Kidney (tissue), 13 donors: ENCODE measurements at regions not wholly inside any gene's neighbourhood (a gene's known extent, or its start where the extent isn't known, plus 50 kb on each side); places are given as distances from the start of the nearest gene placed in this dataset.

Experiments used
- DNase-seq, 5 donors: peaks; one replicate each; pipeline ENCODE4 v3.0.0-alpha.2; 2013 to 2020
- FAIRE-seq: peaks from 2 replicates; lab custom pipeline; 2012; peaks lifted over from hg19 to GRCh38; lab: Jason Lieb, UNC
- H3K27ac ChIP-seq, 2 donors: one replicate each; pipeline ENCODE4 v1.7.0; 2013; ENCODE audit warnings: low read depth in 2 of 2, low read length in 2 of 2, inconsistent platforms in 1 of 2
- H3K27me3 ChIP-seq: one replicate; pipeline ENCODE4 v1.7.1; 2013; ENCODE audit warnings: low read length, inconsistent platforms; ENCODE audit not compliant: control insufficient read depth, insufficient read depth
- H3K36me3 ChIP-seq, 3 donors: one replicate each; pipeline versions ENCODE4 v1.7.0 to v1.7.1; 2013; ENCODE audit warnings: low read length in 3 of 3, control low read depth in 1 of 3, inconsistent platforms in 1 of 3; ENCODE audit not compliant: insufficient read depth in 3 of 3, control insufficient read depth in 2 of 3
- H3K4me1 ChIP-seq, 3 donors: one replicate each; pipeline versions ENCODE4 v1.7.0 to v1.7.1; 2013; ENCODE audit warnings: low read length in 3 of 3, inconsistent platforms in 1 of 3, low read depth in 1 of 3; ENCODE audit not compliant: control insufficient read depth in 2 of 3, insufficient read depth in 2 of 3
- H3K4me3 ChIP-seq, 3 donors: one replicate each; pipeline versions ENCODE4 v1.7.0 to v1.8.1; 2013; ENCODE audit warnings: low read length in 3 of 3, control low read depth in 1 of 3, inconsistent platforms in 1 of 3
- H3K9ac ChIP-seq, 3 donors: one replicate each; pipeline versions ENCODE4 v1.7.0 to v1.7.1; 2013; ENCODE audit warnings: low read length in 3 of 3, control low read depth in 1 of 3, inconsistent platforms in 1 of 3
- H3K9me3 ChIP-seq, 3 donors: one replicate each; pipeline versions ENCODE4 v1.7.0 to v1.7.1; 2013; ENCODE audit warnings: low read length in 3 of 3, control low read depth in 1 of 3, inconsistent platforms in 1 of 3; ENCODE audit not compliant: control insufficient read depth in 2 of 3, insufficient read depth in 1 of 3
- intact Hi-C: fragments of 100-400 bp; cut with DNase I; formaldehyde crosslinking; loops from one replicate; pipeline ENCODE4 v1.11.1; 2022
- TF ChIP-seq, protein P1 (sequence below): IDR thresholded peaks from 3 replicates; pipeline ENCODE4 v1.5.1; 2012; ENCODE audit warnings: mild to moderate bottlenecking, moderate library complexity, borderline replicate concordance; ENCODE audit not compliant: insufficient read depth; ENCODE audit errors: extremely low read depth
- donor health status: control.
- donor health status: control.
- donor health status: control.
- donor health status: control.
- donor health status: control.
- donor health status: DM: yes; HTN: yes; CAD: no.
- donor health status: Normal renal cell carcinoma (clear cell type).

DNA sequence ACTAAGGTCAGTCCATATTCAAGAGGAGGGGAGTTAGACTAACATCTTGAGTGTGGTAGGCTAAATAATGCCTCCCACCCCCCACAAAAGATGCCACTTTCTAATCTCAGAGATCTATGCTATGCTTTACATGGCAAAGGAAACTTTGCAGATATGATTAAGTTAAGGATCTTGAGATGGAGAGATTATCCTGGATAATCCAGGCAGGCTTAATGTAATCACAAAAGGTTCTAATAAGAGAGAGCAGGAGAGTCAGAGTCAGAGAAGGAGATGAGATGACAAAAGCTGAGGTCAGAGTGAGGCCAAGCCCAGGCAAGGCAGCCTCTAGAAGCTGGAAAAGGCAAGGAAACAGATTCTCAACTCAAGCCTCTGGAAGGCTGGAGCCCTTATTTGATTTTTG is 1011.6 kb downstream of the PCDH9 start:
- H3K4me3 ChIP-seq, result no peak overlapping the region
- H3K27me3 ChIP-seq, result no peaks in the 10 kb centered on the region
- H3K9ac ChIP-seq, result no peak overlapping the region
- H3K36me3 ChIP-seq, result no peaks in the 10 kb centered on the region
- no peak overlapping the region for H3K27ac ChIP-seq
- TF ChIP-seq, protein P1, sequence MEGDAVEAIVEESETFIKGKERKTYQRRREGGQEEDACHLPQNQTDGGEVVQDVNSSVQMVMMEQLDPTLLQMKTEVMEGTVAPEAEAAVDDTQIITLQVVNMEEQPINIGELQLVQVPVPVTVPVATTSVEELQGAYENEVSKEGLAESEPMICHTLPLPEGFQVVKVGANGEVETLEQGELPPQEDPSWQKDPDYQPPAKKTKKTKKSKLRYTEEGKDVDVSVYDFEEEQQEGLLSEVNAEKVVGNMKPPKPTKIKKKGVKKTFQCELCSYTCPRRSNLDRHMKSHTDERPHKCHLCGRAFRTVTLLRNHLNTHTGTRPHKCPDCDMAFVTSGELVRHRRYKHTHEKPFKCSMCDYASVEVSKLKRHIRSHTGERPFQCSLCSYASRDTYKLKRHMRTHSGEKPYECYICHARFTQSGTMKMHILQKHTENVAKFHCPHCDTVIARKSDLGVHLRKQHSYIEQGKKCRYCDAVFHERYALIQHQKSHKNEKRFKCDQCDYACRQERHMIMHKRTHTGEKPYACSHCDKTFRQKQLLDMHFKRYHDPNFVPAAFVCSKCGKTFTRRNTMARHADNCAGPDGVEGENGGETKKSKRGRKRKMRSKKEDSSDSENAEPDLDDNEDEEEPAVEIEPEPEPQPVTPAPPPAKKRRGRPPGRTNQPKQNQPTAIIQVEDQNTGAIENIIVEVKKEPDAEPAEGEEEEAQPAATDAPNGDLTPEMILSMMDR, result no peak
- FAIRE-seq, result no peak
- no peak for DNase-seq
- no peaks in the 10 kb centered on the region for H3K4me1 ChIP-seq
- intact Hi-C loops, result no loop called here
- H3K9me3 ChIP-seq, result no peaks in the 10 kb centered on the region

DNA sequence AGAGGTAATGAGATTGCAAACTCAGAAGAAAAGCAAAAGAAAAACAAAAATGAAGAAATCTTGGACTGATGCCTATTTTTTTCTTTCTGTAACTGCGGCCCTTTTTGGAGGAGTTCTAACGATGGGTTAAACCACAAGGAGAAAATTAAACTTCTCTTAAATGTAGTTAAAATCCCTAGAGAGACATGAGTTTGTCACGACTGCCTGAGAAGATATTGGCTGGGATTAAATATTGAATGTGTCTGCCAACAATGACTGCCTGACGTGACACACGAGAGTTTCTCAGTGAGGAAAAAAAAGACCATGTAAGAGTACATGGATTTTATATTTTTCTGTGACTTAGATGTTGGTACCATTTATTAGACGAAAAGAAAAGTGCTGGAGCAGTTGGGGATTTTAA is 1013.4 kb downstream of the PCDH9 start:
- Histone ChIP-seq H3K9me3 (no peaks in the 10 kb centered on the region), H3K4me1 (no peaks in the 10 kb centered on the region), H3K9ac (no peak overlapping the region), H3K27ac (no peak overlapping the region), H3K36me3 (no peaks in the 10 kb centered on the region), H3K4me3 (no peak overlapping the region), H3K27me3 (no peaks in the 10 kb centered on the region)
- DNase-seq (no peak), FAIRE-seq (no peak)
- intact Hi-C loops, result no loop called here
- TF ChIP-seq, protein P1, result no peak

DNA sequence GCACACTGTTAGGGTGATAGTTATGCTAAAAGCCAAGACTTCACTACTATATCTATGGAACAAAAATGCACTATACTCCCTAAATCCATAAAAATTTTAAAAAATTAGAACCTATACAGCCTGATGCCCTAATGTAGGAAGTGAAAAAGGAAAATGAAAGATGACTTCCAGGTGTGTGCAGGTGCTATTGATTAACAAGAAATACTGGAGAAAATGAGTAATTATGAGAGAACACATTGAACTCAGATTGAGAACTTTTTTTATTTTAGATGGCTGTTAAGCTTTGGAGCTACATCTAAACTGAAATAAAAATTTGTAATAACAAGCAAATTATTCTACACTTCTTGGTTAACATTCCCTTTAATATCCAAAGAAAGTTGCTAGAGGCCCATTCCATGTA is 1015.7 kb downstream of the PCDH9 start:
- H3K4me1 ChIP-seq, result no peaks in the 10 kb centered on the region
- no peaks in the 10 kb centered on the region for H3K9me3 ChIP-seq
- no peaks in the 10 kb centered on the region for H3K36me3 ChIP-seq
- H3K9ac ChIP-seq, result no peak overlapping the region
- DNase-seq, result no peak
- FAIRE-seq, result no peak
- H3K27ac ChIP-seq, result no peak overlapping the region
- H3K4me3 ChIP-seq, result no peak overlapping the region
- H3K27me3 ChIP-seq, result no peaks in the 10 kb centered on the region
- TF ChIP-seq, protein P1, result no peak
- intact Hi-C loops, result no loop called here

DNA sequence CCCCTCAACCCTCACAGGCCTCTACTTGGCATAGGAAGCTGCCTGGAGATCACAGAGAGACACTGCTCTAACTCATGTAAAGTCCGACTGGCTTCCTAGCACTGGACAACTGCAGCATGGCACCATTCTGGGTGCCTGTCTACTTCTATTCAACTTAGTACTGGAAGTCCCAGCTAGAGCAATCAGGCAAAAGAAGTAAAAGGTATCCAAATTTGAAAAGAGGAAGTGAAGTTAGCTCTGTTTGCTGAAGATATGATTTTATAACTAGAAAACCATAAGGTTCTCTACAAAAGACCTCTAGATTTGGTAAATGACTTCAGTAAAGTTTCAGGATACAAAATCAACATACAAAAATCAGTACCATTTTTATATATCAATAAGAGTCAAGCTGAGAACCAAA is 1017.6 kb downstream of the PCDH9 start:
- FAIRE-seq, result no peak
- H3K27me3 ChIP-seq, result no peaks in the 10 kb centered on the region
- TF ChIP-seq, protein P1, result no peak
- no peak overlapping the region for H3K27ac ChIP-seq
- H3K36me3 ChIP-seq, result no peaks in the 10 kb centered on the region
- no peak for DNase-seq
- intact Hi-C loops, result no loop called here
- H3K9ac ChIP-seq, result no peak overlapping the region
- H3K9me3 ChIP-seq, result no peaks in the 10 kb centered on the region
- H3K4me1 ChIP-seq, result no peaks in the 10 kb centered on the region
- H3K4me3 ChIP-seq, result no peak overlapping the region
